ENCODE measurements at regions not wholly inside any gene's neighbourhood (a gene's known extent, or its start where the extent isn't known, plus 50 kb on each side); places are given as distances from the start of the nearest gene placed in this dataset.

DNA sequence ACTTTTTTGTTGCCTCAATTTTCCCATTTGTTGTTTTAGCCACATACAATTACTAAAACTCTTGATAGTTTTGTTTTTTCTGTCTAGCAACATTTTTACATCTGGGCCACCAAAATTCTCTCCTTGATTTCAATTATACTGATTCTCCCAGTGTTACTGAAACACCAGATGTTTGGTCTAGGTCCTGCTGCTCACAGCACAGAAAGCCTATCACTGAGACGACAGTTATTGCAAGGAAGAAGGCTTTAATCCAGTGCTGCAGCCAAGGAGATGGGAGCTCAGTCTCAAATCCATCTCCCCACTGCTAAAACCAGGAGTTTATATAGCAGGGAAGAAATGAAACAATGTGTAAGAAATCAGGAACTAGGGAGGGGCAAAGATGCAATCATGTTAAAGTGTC, 837.7 kb upstream of the CNTN5 start:
- Histone ChIP-seq H3K36me3 (no peaks in the 10 kb centered on the region), H3K27me3 (no peaks in the 10 kb centered on the region), H3K4me1 (no peaks in the 10 kb centered on the region), H3K4me3 (no peak overlapping the region), H3K9me3 (peaks cover 0 to 6% (median 0%) of the 10 kb centered on the region in 4 donors), H3K27ac (no peak overlapping the region)
- no peak for DNase-seq
- TF ChIP-seq POLR2A (IDR thresholded peaks at IDR 0.05) = no peak
- TF ChIP-seq, protein P1, sequence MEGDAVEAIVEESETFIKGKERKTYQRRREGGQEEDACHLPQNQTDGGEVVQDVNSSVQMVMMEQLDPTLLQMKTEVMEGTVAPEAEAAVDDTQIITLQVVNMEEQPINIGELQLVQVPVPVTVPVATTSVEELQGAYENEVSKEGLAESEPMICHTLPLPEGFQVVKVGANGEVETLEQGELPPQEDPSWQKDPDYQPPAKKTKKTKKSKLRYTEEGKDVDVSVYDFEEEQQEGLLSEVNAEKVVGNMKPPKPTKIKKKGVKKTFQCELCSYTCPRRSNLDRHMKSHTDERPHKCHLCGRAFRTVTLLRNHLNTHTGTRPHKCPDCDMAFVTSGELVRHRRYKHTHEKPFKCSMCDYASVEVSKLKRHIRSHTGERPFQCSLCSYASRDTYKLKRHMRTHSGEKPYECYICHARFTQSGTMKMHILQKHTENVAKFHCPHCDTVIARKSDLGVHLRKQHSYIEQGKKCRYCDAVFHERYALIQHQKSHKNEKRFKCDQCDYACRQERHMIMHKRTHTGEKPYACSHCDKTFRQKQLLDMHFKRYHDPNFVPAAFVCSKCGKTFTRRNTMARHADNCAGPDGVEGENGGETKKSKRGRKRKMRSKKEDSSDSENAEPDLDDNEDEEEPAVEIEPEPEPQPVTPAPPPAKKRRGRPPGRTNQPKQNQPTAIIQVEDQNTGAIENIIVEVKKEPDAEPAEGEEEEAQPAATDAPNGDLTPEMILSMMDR (IDR thresholded peaks at IDR 0.05) = no peak

- TF ChIP-seq, protein P1 (IDR thresholded peaks at IDR 0.05) = no peak
- no peak for TF ChIP-seq POLR2A (IDR thresholded peaks at IDR 0.05)
- Histone ChIP-seq H3K4me3 (no peak overlapping the region), H3K27me3 (no peaks in the 10 kb centered on the region), H3K36me3 (no peaks in the 10 kb centered on the region), H3K9me3 (peaks cover 0 to 6% (median 0%) of the 10 kb centered on the region in 4 donors), H3K27ac (no peak overlapping the region), H3K4me1 (no peaks in the 10 kb centered on the region)
- DNase-seq = no peak
These were observed 835.5 kb upstream of the CNTN5 start for GRCh38 chr11:98185245-98185644.

GRCh38 chr11:98194611-98195010, 826.1 kb upstream of the CNTN5 start:
- TF ChIP-seq, protein P1 (IDR thresholded peaks at IDR 0.05) = no peak
- TF ChIP-seq POLR2A (IDR thresholded peaks at IDR 0.05) = no peak
- Histone ChIP-seq H3K36me3 (no peaks in the 10 kb centered on the region), H3K27ac (no peak overlapping the region), H3K9me3 (no peaks in the 10 kb centered on the region), H3K4me3 (no peak overlapping the region), H3K27me3 (no peaks in the 10 kb centered on the region), H3K4me1 (no peaks in the 10 kb centered on the region)
- DNase-seq = no peak

GRCh38 chr11:98195300-98195699, 825.4 kb upstream of the CNTN5 start:
- Histone ChIP-seq H3K4me1 (no peaks in the 10 kb centered on the region), H3K36me3 (no peaks in the 10 kb centered on the region), H3K27me3 (no peaks in the 10 kb centered on the region), H3K27ac (no peak overlapping the region), H3K4me3 (no peak overlapping the region), H3K9me3 (no peaks in the 10 kb centered on the region)
- TF ChIP-seq, protein P1 (IDR thresholded peaks at IDR 0.05) = no peak
- TF ChIP-seq POLR2A (IDR thresholded peaks at IDR 0.05) = no peak
- DNase-seq = no peak

- no peak for DNase-seq
- H3K4me3 ChIP-seq = no peak overlapping the region
- H3K36me3 ChIP-seq = no peaks in the 10 kb centered on the region
- no peak overlapping the region for H3K27ac ChIP-seq
- H3K9me3 ChIP-seq = peaks cover 0 to 3% (median 0%) of the 10 kb centered on the region in 4 donors
- no peaks in the 10 kb centered on the region for H3K4me1 ChIP-seq
- H3K27me3 ChIP-seq = no peaks in the 10 kb centered on the region
- no peak for TF ChIP-seq POLR2A (IDR thresholded peaks at IDR 0.05)
- TF ChIP-seq, protein P1 (IDR thresholded peaks at IDR 0.05) = no peak
These were observed 813.7 kb upstream of the CNTN5 start for GRCh38 chr11:98207086-98207485.

GRCh38 chr11:98227278-98227677, 793.5 kb upstream of the CNTN5 start:
- Histone ChIP-seq H3K9me3 (no peaks in the 10 kb centered on the region), H3K4me3 (no peak overlapping the region), H3K4me1 (no peaks in the 10 kb centered on the region), H3K27me3 (no peaks in the 10 kb centered on the region), H3K27ac (no peak overlapping the region), H3K36me3 (no peaks in the 10 kb centered on the region)
- DNase-seq = no peak
- TF ChIP-seq POLR2A (IDR thresholded peaks at IDR 0.05) = no peak
- TF ChIP-seq, protein P1 (IDR thresholded peaks at IDR 0.05) = no peak

Data from Peyer's patch (tissue), 4 donors.